ENCODE measurements at regions not wholly inside any gene's neighbourhood (a gene's known extent, or its start where the extent isn't known, plus 50 kb on each side); places are given as distances from the start of the nearest gene placed in this dataset.

- H3K9ac ChIP-seq, result no peak overlapping the region
These were observed 135.6 kb upstream of the TLL1 start for GRCh38 chr4:165737309-165737972.

GRCh38 chr4:165738571-165738970 is 134.5 kb upstream of the TLL1 start:
- in situ Hi-C loops (cut with MboI), result no loop called here
- no peak overlapping the region for H3K9ac ChIP-seq

More at GRCh38 chr4:165737309-165737972, 135.6 kb upstream of the TLL1 start:
- Histone ChIP-seq H2AFZ (no peak overlapping the region), H4K20me1 (ENCODE audit: insufficient read depth) (no peaks in the 10 kb centered on the region), H3K4me2 (ENCODE audit: unreplicated experiment) (no peak overlapping the region), H3K9me2 (ENCODE audit: insufficient read depth) (no peaks in the 10 kb centered on the region; the same call in 1 of the 2 replicates), H3F3A (ENCODE audit: insufficient read depth) (no peaks in the 10 kb centered on the region), H3K4me3 (no peak overlapping the region), H3K4me1 (ENCODE audit: insufficient read depth) (no peaks in the 10 kb centered on the region), H3K27me3 (replicated peaks; ENCODE audit: insufficient read depth) (no peaks in the 10 kb centered on the region), H3K27ac (no peak overlapping the region), H3K9me3 (ENCODE audit: low read depth) (no peaks in the 10 kb centered on the region), H3K79me2 (ENCODE audit: insufficient read depth) (no peaks in the 10 kb centered on the region), H3K36me3 (ENCODE audit: low read depth) (no peaks in the 10 kb centered on the region)
- in situ Hi-C loops (cut with MboI), result no loop called here
- DNase-seq, result no peak
- 2 to 3% methylated on average over 1 of the region's 1 CpG for WGBS, 2 experiments (ENCODE audit: low coverage in 1 of 2, low lambda C conversion rate in 2 of 2, missing lambda C conversion rate in 2 of 2)
- no peak for TF ChIP-seq EZH2 (IDR thresholded peaks at IDR 0.05; ENCODE audit: insufficient read depth, poor library complexity, severe bottlenecking)
- no peak for TF ChIP-seq EZH2phosphoT487 (IDR thresholded peaks at IDR 0.05; ENCODE audit: insufficient read depth, low read depth)

GRCh38 chr4:165740911-165741310 is 132.1 kb upstream of the TLL1 start:
- Histone ChIP-seq H3K9me3 (ENCODE audit: low read depth) (no peaks in the 10 kb centered on the region), H3K79me2 (ENCODE audit: insufficient read depth) (no peaks in the 10 kb centered on the region), H3K27ac (no peak overlapping the region), H3K36me3 (ENCODE audit: low read depth) (no peaks in the 10 kb centered on the region), H3K9me2 (ENCODE audit: insufficient read depth) (no peaks in the 10 kb centered on the region; the same call in 1 of the 2 replicates), H3F3A (ENCODE audit: insufficient read depth) (no peaks in the 10 kb centered on the region), H3K4me1 (ENCODE audit: insufficient read depth) (no peaks in the 10 kb centered on the region), H2AFZ (no peak overlapping the region), H3K4me2 (ENCODE audit: unreplicated experiment) (no peak overlapping the region), H3K4me3 (no peak overlapping the region), H3K9ac (no peak overlapping the region), H3K27me3 (replicated peaks; ENCODE audit: insufficient read depth) (no peaks in the 10 kb centered on the region), H4K20me1 (ENCODE audit: insufficient read depth) (no peaks in the 10 kb centered on the region)
- 30 to 32% methylated on average over 6 of the region's 6 CpGs for WGBS, 2 experiments (ENCODE audit: low coverage in 1 of 2, low lambda C conversion rate in 2 of 2, missing lambda C conversion rate in 2 of 2)
- no peak for DNase-seq
- in situ Hi-C loops (cut with MboI), result no loop called here
- TF ChIP-seq EZH2phosphoT487 (IDR thresholded peaks at IDR 0.05; ENCODE audit: insufficient read depth, low read depth), result no peak
- no peak for TF ChIP-seq EZH2 (IDR thresholded peaks at IDR 0.05; ENCODE audit: insufficient read depth, poor library complexity, severe bottlenecking)

More at GRCh38 chr4:165738571-165738970, 134.5 kb upstream of the TLL1 start:
- Histone ChIP-seq H3K79me2 (ENCODE audit: insufficient read depth) (no peaks in the 10 kb centered on the region), H3K4me3 (no peak overlapping the region), H3K36me3 (ENCODE audit: low read depth) (no peaks in the 10 kb centered on the region), H3F3A (ENCODE audit: insufficient read depth) (no peaks in the 10 kb centered on the region), H3K27me3 (replicated peaks; ENCODE audit: insufficient read depth) (no peaks in the 10 kb centered on the region), H3K9me2 (ENCODE audit: insufficient read depth) (no peaks in the 10 kb centered on the region; the same call in 1 of the 2 replicates), H2AFZ (no peak overlapping the region), H4K20me1 (ENCODE audit: insufficient read depth) (no peaks in the 10 kb centered on the region), H3K4me1 (ENCODE audit: insufficient read depth) (no peaks in the 10 kb centered on the region), H3K4me2 (ENCODE audit: unreplicated experiment) (no peak overlapping the region), H3K9me3 (ENCODE audit: low read depth) (no peaks in the 10 kb centered on the region), H3K27ac (no peak overlapping the region)
- WGBS, 2 experiments (ENCODE audit: low coverage in 1 of 2, low lambda C conversion rate in 2 of 2, missing lambda C conversion rate in 2 of 2), result 50 to 63% methylated on average over 1 of the region's 1 CpG
- DNase-seq, result no peak
- TF ChIP-seq EZH2 (IDR thresholded peaks at IDR 0.05; ENCODE audit: insufficient read depth, poor library complexity, severe bottlenecking) (no peak), EZH2phosphoT487 (IDR thresholded peaks at IDR 0.05; ENCODE audit: insufficient read depth, low read depth) (no peak)

- Histone ChIP-seq H3K27ac (no peak overlapping the region), H3K27me3 (replicated peaks; ENCODE audit: insufficient read depth) (no peaks in the 10 kb centered on the region), H3K9me2 (ENCODE audit: insufficient read depth) (no peaks in the 10 kb centered on the region; the same call in 1 of the 2 replicates), H4K20me1 (ENCODE audit: insufficient read depth) (no peaks in the 10 kb centered on the region), H3K4me3 (no peak overlapping the region), H2AFZ (no peak overlapping the region), H3K9ac (no peak overlapping the region), H3K4me2 (ENCODE audit: unreplicated experiment) (no peak overlapping the region), H3K4me1 (ENCODE audit: insufficient read depth) (no peaks in the 10 kb centered on the region), H3K79me2 (ENCODE audit: insufficient read depth) (no peaks in the 10 kb centered on the region), H3K36me3 (ENCODE audit: low read depth) (no peaks in the 10 kb centered on the region), H3F3A (ENCODE audit: insufficient read depth) (no peaks in the 10 kb centered on the region), H3K9me3 (ENCODE audit: low read depth) (no peaks in the 10 kb centered on the region)
- TF ChIP-seq EZH2phosphoT487 (IDR thresholded peaks at IDR 0.05; ENCODE audit: insufficient read depth, low read depth), result no peak
- 12 to 22% methylated on average over 3 of the region's 3 CpGs for WGBS, 2 experiments (ENCODE audit: low coverage in 1 of 2, low lambda C conversion rate in 2 of 2, missing lambda C conversion rate in 2 of 2)
- no peak for DNase-seq
- in situ Hi-C loops (cut with MboI), result no loop called here
These were observed 129.6 kb upstream of the TLL1 start for GRCh38 chr4:165743422-165743821.
